Hematopoietic multipotent progenitor cell treated with erythropoietin and hydrocortisone succinate and interleukin-3 and kit ligand, for 6 days (in vitro differentiated cells): ENCODE measurements at regions not wholly inside any gene's neighbourhood (a gene's known extent, or its start where the extent isn't known, plus 50 kb on each side); places are given as distances from the start of the nearest gene placed in this dataset.
"Not testable (repeated sequence)": the region's sequence is repeated elsewhere in the genome, so short reads cannot be mapped to it uniquely, and the experiment has no call there.

Source experiments
- DNase-seq: peaks from one replicate; pipeline ENCODE4 v3.0.0-alpha.2; 2015

DNA sequence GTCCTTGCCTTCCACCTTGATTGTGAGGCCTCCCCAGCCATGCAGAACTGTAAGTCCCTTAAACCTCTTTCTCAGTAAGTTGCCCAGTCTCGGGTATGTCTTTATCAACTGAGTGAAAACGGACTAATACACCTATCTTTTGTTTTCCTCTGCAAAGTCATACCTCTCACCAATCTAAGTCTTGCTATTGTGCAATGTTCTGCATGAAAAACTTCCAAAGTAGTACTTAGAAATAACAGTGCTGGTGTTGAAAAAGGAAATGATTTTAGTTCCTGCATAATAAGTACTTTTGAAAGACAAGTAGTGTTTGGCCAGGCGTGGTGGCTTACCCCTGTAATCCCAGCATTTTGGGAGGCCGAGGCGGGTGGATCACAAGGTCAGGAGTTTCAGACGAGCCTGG, 573.5 kb downstream of the ANKRD50 start:
- no peak for DNase-seq

DNA sequence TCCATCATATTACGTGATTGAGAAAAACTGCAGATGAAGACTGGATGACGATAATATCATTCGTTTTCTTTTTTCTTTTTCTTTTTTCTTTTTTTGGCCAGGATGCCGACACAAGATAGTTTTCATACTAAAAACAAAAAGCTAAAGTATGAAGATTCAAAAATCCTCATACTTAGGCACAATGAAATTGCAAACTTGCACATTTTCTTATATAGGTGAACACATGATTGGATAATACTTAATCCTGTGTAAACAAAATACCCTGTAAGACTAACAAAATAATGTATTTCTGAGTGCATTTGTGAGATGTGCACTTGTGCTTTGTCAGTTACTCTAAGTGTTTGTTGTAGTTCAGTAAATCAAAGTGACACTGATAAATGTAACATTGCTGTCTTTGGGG, 568.9 kb downstream of the ANKRD50 start:
- DNase-seq: no peak

DNA sequence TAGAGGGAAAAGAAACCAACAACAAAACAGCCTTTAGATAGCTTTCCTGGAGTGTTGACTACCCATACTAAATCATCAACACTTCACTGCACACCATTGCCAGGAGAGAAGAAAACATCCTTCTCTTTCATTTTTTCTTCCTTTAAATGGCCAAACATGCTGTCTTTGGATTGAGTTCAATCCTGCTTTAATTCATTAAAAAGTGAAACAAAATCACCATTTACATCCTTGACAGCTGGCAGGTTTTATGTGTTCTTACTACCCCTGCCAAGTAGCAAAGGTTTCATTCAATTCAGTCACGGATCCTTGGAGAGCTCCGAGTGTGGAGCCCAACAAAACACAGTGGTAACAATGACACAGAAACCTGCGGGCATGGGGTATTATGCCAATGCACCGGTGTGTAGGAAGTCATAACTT, 568.3 kb downstream of the ANKRD50 start:
- no peak for DNase-seq

- no peak for DNase-seq
Measured at GRCh38 chr4:124146068-124146467, 566.5 kb downstream of the ANKRD50 start.

GRCh38 chr4:124151031-124151430, 561.5 kb downstream of the ANKRD50 start:
- DNase-seq: no peak

DNA sequence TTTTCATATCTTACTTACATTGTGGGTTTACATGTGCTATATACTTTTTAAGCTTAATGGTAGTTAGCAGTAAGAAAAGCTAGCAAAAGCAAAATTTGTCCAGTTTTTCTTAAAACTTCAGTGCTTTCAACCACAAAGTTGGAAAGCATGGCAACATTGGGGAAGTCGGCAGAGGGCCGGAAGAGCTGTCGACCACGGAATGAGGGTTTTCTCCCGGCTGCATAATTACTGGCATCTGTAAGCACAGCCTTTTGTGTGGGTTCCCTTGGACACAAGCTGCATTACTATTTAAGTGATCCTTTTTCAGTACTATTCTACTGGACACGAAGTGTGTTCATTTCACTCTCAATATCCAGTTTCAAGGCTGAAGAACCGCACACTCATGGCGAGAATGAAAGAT, 560.4 kb downstream of the ANKRD50 start:
- DNase-seq: peak; percentile 6

- no peak for DNase-seq
Measured at GRCh38 chr4:124155239-124155638, 557.3 kb downstream of the ANKRD50 start.

- DNase-seq: no peak
Measured at GRCh38 chr4:124157396-124158083, 555.0 kb downstream of the ANKRD50 start.

- no peak for DNase-seq
Measured at GRCh38 chr4:124163401-124163800, 549.1 kb downstream of the ANKRD50 start.

DNA sequence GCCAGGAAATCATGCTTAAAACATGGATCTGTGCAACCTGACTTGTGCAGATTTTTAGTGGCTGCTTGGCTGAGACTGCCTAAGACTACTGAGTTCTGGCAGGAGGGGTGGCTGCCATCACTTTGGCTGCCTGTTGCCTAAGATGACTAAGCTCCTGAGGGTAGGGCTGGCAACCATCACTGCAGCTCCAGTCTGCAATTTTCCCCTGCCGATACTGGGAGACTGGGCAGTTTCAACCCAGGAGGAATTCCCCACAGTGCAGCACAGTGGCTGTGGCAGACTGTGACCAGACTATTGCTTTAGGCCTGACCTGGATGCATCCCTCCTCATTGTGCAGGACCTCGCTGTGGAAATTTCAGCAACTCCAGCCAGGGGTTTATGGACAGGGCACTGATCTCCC, 544.9 kb downstream of the ANKRD50 start:
- no peak for DNase-seq

DNA sequence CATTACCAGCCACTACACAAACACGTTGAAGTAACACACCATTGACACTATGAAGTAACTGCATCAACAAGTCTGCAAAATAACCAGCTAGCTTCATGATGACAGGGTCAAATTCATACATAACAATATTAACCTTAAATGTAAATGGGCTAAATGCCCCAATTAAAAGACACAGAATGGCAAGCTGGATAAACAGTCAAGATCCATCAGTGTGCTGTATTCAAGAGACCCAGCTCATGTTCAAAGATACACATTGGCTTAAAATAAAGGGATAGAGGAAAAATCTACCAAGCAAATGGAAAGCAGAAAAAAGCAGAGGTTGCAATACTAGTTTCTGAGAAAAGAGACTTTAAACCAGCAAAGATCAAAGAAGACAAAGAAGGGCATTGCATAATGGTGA, 543.0 kb downstream of the ANKRD50 start:
- not testable (repeated sequence) for DNase-seq

- DNase-seq: no peak
Measured at GRCh38 chr4:124173912-124174311, 538.6 kb downstream of the ANKRD50 start.

GRCh38 chr4:124177647-124178425, 534.7 kb downstream of the ANKRD50 start:
- DNase-seq: no peak

- DNase-seq: no peak
Measured at GRCh38 chr4:124178449-124179021, 534.0 kb downstream of the ANKRD50 start.

- DNase-seq: no peak
Measured at GRCh38 chr4:124179506-124180186, 532.9 kb downstream of the ANKRD50 start.

GRCh38 chr4:124181039-124181438, 531.5 kb downstream of the ANKRD50 start:
- no peak for DNase-seq

DNA sequence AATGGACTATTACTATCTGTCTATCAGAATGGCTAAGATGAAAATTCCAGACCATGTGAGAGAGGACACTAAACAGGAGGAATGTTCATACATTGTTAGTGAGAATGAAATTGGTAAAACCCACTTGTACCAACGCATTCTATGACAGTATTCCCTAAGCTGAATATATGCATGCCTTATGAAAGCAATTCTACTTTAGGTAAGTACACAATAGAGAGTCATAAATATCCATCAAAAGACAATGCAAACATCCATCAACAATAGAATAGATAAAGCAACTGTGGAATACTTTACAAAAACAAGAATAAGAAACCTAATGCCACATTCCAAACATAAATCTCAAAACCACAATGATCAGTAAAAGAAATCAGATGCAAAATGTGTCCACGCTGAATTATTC, 529.3 kb downstream of the ANKRD50 start:
- no peak for DNase-seq

DNA sequence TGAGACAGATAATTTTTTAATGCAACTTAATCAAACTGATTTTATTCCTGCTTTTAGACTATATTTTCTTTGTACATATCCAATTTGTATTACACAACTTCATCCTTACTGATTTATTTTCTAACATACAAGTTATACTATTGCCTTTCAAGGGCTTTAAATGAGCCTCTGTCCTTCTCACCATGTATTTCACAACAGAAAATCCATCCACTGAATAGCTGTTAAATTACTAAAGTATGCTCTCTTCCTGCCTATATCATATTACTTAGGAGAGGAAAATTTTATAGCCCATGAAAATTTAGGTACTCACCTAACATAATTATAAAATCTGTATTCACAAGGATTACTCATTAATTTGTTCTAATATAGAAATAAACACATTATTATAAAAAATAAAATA, 528.6 kb downstream of the ANKRD50 start:
- DNase-seq: no peak

DNA sequence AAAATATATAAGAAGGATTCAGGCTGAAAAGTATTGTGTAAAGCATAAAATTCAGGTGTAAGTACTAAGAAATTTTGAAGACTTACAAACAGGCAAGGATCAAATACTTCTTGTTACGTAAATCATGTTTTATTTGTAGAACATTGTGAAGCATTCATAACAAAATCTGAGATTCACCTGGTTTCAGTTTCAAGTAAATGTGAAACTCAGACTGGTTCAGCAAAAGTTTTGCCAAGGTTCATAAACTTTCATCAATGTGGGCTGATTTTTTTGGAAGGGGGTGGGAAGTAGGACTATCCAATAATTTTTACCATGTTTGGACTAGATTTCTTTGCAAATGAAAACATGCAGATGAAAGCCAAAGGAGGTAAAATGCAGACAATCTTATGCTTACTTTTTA, 527.7 kb downstream of the ANKRD50 start:
- no peak for DNase-seq

GRCh38 chr4:124188595-124188994, 523.9 kb downstream of the ANKRD50 start:
- DNase-seq: no peak

GRCh38 chr4:124189545-124189944, 523.0 kb downstream of the ANKRD50 start:
- no peak for DNase-seq

GRCh38 chr4:124191329-124191728, 521.2 kb downstream of the ANKRD50 start:
- DNase-seq: no peak

DNA sequence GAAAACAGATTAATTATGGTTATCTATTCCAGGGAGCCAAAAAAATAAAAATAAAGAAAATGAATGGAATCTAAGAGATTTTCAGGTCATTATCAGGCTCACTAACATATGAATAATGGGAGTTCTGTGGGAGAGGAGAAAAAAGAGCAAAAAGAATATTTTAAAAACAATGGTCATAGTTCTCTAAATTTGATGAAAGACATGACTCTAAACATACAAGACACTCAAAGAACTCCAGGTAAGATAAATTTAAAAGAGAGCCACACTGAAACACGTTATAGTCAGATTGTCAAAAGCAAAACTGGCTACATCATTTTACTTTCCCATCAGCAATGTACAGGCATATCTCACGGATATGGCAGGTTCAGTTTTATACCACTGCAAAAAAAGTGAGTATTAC, 520.0 kb downstream of the ANKRD50 start:
- no peak for DNase-seq

GRCh38 chr4:124199185-124199584, 513.3 kb downstream of the ANKRD50 start:
- no peak for DNase-seq
